Fibroblast of the aortic adventitia (primary cell): ENCODE measurements at regions not wholly inside any gene's neighbourhood (a gene's known extent, or its start where the extent isn't known, plus 50 kb on each side); places are given as distances from the start of the nearest gene placed in this dataset.
A peak's percentile ranks its signal among the peaks of the same experiment; 100 is the strongest.
"Not testable (repeated sequence)": the region's sequence is repeated elsewhere in the genome, so short reads cannot be mapped to it uniquely, and the experiment has no call there.

Experiments used
- DNase-seq: peaks from one replicate; pipeline ENCODE4 v3.0.0-alpha.2; 2010; ENCODE audit warnings: low read depth
- H3K4me3 ChIP-seq: 2 replicates; pipeline ENCODE4 v1.5.1; 2011; ENCODE audit warnings: low read depth, mild to moderate bottlenecking, control low read depth, low read length, moderate library complexity
- TF ChIP-seq, protein P1 (sequence below): IDR thresholded peaks from 2 replicates; pipeline ENCODE4 v1.5.1; 2011; ENCODE audit warnings: mild to moderate bottlenecking, low read length, control low read depth, inconsistent platforms; ENCODE audit not compliant: insufficient read depth

DNA sequence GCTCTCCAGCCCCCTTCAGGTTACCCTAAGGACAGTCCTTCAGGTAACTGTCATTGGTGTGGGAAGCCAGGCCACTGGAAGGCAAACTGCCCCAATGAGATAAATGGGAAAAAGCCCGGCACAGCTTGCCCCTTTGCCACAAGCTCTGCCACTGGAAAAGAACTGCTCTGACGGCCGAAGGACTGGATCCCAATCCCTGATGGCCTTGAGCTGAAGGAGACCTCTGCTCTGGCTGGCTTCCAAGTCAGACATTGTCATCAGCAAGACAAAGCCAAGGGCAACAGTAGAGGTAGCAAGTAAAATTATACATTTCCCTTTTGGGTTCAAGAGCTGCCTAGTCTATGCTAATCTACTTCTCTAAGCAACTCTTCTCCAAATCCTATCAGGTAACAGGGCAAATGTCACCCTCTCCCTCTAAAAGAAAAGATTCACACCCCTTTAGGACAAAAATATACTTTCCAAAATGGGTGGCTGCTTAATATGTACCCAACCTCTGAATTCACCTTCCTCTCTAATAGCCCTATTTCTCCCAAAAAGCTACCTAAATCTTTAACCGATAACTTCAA lies 145.8 kb downstream of the ADSS2 start:
- TF ChIP-seq, protein P1, sequence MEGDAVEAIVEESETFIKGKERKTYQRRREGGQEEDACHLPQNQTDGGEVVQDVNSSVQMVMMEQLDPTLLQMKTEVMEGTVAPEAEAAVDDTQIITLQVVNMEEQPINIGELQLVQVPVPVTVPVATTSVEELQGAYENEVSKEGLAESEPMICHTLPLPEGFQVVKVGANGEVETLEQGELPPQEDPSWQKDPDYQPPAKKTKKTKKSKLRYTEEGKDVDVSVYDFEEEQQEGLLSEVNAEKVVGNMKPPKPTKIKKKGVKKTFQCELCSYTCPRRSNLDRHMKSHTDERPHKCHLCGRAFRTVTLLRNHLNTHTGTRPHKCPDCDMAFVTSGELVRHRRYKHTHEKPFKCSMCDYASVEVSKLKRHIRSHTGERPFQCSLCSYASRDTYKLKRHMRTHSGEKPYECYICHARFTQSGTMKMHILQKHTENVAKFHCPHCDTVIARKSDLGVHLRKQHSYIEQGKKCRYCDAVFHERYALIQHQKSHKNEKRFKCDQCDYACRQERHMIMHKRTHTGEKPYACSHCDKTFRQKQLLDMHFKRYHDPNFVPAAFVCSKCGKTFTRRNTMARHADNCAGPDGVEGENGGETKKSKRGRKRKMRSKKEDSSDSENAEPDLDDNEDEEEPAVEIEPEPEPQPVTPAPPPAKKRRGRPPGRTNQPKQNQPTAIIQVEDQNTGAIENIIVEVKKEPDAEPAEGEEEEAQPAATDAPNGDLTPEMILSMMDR = no peak

DNA sequence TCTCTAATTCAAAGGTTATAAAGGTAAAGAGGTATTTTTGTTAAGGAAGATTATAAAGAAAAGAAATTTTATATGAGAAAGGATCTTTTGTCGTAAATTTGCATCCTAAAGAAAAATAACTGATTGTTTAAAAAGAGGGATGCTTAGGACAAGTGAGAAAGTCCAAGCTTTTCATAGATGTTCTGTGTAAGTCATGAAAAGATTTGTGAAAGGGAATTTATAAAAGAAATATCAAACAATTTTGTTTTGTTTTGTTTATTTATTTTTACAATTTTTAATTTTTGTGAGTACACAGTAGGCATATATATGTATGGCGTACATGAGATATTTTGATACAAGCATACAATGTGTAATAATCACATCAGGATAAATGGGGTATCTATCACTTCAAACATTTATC lies 145.2 kb downstream of the ADSS2 start:
- no peak for DNase-seq
- H3K4me3 ChIP-seq = no peak overlapping the region
- TF ChIP-seq, protein P1 = no peak

More for the DNA sequence above, 145.8 kb downstream of the ADSS2 start:
- H3K4me3 ChIP-seq = no peak overlapping the region
- no peak for DNase-seq

- H3K4me3 ChIP-seq, DNase-seq: not testable (repeated sequence)
Observed at GRCh38 chr1:244309191-244309590, 142.5 kb downstream of the ADSS2 start.

- H3K4me3 ChIP-seq = no peak overlapping the region
- TF ChIP-seq, protein P1 = no peak
- DNase-seq = no peak
Observed at GRCh38 chr1:244311784-244312532, 139.8 kb downstream of the ADSS2 start.

DNA sequence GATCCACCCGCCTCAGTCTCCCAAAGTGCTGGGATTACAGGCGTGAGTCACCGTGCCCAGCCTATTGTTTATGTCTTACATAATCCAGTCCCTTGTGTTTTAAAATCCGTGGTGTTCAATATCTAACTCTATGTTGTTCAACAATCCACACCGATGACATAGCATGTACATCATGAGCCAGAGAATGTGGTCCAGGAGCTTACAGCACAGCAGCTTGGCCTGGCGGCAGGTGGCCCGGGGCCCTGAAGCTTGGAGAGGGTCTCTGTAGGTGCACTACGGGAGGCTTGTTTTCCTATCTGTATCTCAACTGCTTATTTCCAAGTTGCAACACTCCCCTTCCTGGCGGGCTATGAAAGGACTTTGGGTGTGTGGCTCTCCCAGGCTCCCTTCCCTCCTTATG lies 138.4 kb downstream of the ADSS2 start:
- H3K4me3 ChIP-seq = no peak overlapping the region
- TF ChIP-seq, protein P1 = no peak
- DNase-seq = peak; percentile 42

- DNase-seq = peak; percentile 35
- TF ChIP-seq, protein P1 = no peak
- H3K4me3 ChIP-seq = no peak overlapping the region
Observed at GRCh38 chr1:244314921-244315559, 136.7 kb downstream of the ADSS2 start.

- no peak overlapping the region for H3K4me3 ChIP-seq
- TF ChIP-seq, protein P1 = no peak
- DNase-seq = no peak
Observed at GRCh38 chr1:244315996-244316395, 135.7 kb downstream of the ADSS2 start.
